HG02884 (cell line): ENCODE measurements at regions not wholly inside any gene's neighbourhood (a gene's known extent, or its start where the extent isn't known, plus 50 kb on each side); places are given as distances from the start of the nearest gene placed in this dataset.
"Not testable (repeated sequence)": the region's sequence is repeated elsewhere in the genome, so short reads cannot be mapped to it uniquely, and the experiment has no call there.

Experiments used
- ATAC-seq: cut with Tn5 transposase; IDR thresholded peaks from one replicate; pipeline ENCODE4 v1.9.1; 2021; ENCODE audit warnings: mild to moderate bottlenecking, moderate library complexity; ENCODE audit not compliant: unreplicated experiment

DNA sequence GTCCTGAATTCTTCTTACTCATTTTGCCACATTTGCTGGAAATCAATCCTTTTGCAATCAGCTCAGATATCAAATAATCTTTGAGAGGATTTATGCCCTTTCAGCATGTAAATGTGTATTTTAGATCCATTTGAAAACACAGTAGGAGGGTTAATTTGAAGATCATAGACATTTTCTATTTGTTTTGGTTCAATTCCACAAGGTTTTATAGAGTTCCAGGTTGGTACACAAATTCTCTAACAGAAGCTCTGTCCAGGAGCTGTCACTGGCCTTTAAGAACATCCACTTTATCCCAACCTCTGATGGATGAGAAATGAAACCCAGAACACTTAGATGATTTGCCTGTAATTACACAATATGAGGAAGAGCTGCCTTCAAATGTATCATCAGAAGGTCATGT, 157.3 kb upstream of the CHAC2 start:
- no peak for ATAC-seq

DNA sequence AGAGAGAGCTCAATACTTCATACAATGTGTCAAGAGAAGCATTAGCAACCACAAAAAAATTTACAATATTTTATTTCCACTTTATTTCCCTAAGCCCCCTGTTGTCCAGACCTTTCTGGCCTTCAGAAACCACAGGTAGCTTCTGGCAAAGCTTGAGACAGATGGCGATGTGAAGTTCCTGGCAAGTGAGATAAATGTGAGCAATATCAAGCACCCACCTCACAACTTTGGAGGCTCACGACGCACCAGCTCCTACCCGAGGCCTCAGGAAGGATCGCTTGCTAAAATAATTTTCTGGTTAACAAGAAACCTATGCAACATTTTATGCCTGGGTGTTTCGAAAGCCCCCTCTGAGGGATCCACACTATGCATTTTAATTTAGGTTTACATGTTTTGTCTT, 158.1 kb upstream of the CHAC2 start:
- no peak for ATAC-seq

GRCh38 chr2:53608293-53608692, 159.3 kb upstream of the CHAC2 start:
- ATAC-seq: no peak

GRCh38 chr2:53600815-53601214, 166.8 kb upstream of the CHAC2 start:
- no peak for ATAC-seq

DNA sequence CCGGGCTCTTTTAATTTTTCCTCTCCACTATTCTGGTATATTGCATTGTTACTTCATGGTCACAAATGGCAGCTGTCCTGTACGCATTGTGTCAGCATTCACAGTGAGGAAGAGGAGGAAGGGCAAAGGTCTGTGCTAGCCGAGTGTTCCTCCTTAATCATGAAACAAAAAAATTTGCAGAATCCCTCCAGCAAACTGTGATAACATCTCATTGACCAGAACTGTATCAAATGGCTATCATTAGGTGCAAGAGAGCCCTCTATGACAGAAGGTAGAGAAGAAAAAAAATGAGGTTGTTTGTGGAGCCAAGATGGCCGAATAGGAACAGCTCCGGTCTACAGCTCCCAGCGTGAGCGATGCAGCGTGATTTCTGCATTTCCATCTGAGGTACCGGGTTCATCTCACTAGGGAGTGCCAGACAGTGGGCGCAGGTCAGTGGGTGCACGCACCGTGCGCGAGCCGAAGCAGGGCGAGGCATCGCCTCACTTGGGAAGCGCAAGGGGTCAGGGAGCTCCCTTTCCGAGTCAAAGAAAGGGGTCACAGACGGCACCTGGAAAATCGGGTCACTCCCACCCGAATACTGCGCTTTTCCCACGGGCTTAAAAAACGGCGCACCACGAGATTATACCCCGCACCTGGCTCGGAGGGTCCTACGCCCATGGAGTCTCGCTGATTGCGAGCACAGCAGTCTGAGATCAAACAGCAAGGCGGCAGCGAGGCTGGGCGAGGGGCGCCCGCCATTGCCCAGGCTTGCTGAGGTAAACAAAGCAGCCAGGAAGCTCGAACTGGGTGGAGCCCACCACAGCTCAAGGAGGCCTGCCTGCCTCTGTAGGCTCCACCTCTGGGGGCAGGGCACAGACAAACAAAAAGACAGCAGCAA, 180.6 kb upstream of the CHAC2 start:
- not testable (repeated sequence) for ATAC-seq

GRCh38 chr2:53584986-53585385, 182.6 kb upstream of the CHAC2 start:
- ATAC-seq: no peak

DNA sequence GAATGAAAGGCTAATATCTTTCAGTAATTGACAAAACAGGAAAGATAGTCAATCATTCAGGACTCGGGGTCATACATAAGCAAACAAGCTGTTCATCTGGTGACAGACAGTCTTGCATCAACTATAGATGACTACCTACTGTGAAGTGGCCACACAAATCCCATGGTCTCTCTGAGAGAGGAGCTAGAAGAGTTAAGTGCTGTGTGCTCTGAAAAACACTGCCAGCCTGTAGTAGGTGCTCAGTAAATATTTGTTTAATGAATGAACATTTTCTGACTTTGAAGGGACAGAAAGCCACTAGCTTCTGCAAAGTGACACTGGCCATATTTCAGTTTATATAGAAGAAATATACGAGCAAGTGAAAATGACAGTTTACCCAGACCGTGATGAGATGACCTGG, 184.0 kb upstream of the CHAC2 start:
- ATAC-seq: no peak

DNA sequence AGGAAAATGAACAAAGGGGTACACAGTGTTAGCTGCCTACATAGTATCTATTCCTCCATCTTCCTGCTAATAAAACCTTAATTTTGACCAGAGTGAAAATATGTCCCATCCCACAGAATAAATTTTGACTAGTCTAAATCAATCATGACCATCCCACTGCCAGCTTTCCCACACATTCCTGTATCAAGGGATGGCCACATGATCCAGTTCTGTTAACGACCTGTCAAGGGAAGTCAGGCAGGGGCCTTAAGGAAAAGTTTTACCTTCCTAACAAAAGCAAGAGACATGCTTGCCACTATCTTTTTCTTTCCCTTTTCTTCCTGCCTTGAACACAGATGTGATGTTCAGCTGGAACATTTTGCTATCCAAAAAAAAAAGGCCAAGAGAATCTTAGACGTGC, 185.0 kb upstream of the CHAC2 start:
- ATAC-seq: no peak

- no peak for ATAC-seq
Observed at GRCh38 chr2:53576166-53576565, 191.4 kb upstream of the CHAC2 start.

GRCh38 chr2:53575721-53576124, 191.9 kb upstream of the CHAC2 start:
- no peak for ATAC-seq

DNA sequence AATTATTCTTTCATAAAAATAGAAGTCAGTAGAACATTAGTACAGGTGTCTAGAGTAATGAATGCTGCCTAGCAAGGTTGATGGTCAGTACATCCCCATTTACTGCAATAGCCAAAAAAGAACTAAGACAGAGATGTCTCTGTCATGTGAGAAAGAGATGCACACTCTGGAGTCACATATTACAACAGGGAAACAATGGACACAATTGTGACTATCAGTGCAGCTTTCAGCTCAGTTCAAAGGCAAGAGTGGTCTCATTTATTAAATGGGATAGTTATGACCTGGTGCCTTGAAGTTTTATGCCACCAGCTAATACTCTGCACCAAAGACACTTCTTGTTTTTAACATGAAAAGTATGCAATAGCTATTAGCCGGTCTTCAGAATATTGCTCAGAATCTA, 194.9 kb upstream of the CHAC2 start:
- no peak for ATAC-seq

- ATAC-seq: no peak
Observed at GRCh38 chr2:53569957-53570727, 197.5 kb upstream of the CHAC2 start.

- no peak for ATAC-seq
Observed at GRCh38 chr2:53568469-53568868, 199.1 kb upstream of the CHAC2 start.

- no peak for ATAC-seq
Observed at GRCh38 chr2:53567073-53567472, 200.5 kb upstream of the CHAC2 start.

GRCh38 chr2:53562407-53562806, 205.2 kb upstream of the CHAC2 start:
- no peak for ATAC-seq

DNA sequence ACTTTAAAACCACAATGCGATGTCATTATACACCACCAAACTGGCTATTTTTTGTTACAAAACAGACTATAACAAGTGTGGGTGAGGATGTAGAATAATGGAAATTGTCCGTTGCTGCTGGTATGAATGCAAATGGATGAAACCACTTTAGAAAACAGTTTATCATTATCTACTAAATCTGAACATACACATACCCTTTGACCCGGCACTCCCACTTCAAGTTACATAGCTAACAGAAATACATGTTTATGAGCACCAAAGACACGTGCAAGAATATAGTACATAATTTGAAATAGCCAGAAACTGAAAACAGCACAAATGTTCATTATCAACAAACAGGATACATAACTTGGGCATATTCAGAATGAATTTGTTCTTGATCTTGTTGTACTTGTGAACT, 206.4 kb upstream of the CHAC2 start:
- ATAC-seq: no peak

DNA sequence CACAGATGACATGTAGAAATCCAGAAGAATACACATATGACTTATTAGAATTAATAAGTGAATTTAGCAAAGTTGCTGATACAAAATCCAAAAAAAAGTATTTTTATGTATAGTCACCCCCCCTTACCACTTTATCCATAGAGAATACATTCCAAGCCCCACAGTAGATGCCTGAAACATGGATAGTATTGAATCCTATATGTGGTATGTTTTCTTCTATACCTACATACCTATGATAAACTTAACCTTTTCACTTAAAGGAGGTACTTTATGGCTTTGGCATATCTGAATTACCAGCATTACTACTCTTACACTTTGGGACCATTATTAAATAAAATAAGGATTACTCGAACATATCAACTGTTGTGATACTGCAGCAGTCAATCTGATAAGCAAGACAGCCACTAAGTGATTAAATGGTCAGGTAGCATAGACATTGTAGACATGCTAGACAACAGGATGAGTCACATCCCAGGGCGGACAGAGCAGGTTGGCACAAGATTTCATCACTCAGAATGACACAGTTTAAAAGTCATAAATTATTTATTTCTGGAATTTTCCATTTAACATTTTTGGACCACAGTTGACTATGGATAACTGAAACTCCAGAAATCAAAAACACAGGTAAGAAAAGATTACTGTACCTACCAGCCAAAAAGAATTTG, 208.2 kb upstream of the CHAC2 start:
- ATAC-seq: no peak

- ATAC-seq: no peak
Observed at GRCh38 chr2:53558867-53559266, 208.7 kb upstream of the CHAC2 start.

DNA sequence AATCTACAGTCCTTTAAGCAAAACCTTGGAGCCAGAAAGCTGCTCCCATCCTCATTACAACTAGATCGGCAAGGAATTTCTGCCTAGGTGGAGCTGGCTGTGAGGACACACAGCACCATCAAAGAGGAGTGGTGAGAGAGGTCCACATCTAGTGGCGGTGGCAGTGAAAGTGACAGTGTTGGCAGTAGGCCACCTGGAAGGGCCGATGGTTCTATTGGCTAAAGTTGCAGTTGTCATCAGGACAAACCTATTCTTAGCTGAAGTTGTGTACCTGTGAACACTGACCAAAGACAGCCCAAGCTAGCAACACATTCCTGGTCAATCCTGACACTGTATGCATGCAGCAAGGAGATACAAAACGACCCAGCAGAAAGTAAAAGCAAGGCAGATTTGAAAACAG, 218.1 kb upstream of the CHAC2 start:
- ATAC-seq: no peak

DNA sequence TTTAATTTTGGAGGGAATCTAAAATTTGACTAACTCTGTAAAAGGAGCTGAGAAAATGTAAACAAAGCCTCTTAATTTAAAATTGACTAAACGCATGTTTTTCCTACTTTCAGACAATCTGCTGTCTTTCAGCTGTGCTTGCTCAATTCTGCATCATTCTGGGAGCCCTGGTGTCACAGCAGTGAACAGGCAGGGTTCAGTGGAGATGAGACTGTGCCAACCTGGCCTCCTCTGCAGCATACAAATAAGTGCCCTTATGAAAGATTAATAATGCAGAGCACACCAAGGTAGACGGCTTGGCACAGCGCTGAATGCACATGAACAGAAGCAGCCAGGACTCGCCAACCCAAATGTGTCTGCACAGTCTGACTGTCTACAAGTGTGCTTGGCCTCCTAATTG, 222.0 kb upstream of the CHAC2 start:
- ATAC-seq: no peak

DNA sequence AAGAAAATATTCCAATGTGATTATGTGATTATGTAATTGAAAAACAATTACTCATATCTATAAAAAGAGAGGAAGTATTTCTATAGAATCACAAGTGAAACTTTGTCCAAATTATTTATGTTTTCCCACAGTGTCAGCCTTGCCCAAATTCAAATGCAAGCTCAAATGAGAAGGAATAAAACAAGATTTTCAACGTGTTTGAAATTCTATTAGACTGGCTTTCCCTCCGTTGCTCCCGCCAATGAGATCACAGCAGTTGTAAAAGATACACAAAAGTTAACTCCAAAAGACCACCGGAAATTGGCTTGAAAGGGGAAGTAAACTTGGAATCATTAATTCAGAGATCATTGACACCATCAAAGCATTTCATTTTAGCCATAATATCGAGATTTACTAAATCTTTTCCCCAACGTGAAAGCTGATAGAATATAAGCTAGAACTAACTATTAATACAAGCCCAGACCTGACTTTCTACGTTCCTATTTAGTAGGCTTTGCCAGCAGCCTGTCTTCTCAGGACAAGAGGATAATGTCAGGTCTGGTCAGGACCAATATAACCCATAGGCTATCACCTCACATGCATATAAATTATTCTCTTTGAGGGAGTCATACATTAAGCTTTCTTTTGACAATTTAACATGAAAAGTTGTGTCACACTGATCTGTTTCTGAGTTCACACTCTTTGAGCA, 222.6 kb upstream of the CHAC2 start:
- no peak for ATAC-seq
